ENCODE measurements at regions not wholly inside any gene's neighbourhood (a gene's known extent, or its start where the extent isn't known, plus 50 kb on each side); places are given as distances from the start of the nearest gene placed in this dataset.

- Histone ChIP-seq H3K27me3 (ENCODE audit: control insufficient read depth, extremely low read depth, insufficient read depth, low read length) (no peaks in the 10 kb centered on the region), H3K9ac (ENCODE audit: control insufficient read depth, extremely low read depth, insufficient read depth, low read length) (no peak overlapping the region), H4K20me1 (ENCODE audit: control insufficient read depth, extremely low read depth, insufficient read depth, low read length) (no peaks in the 10 kb centered on the region), H3K27ac (ENCODE audit: control insufficient read depth, insufficient read depth, low read length) (no peak overlapping the region), H3K36me3 (ENCODE audit: control insufficient read depth in 2 of 2, extremely low read depth in 1 of 2, insufficient read depth in 2 of 2, low read length in 2 of 2) (no peaks in the 10 kb centered on the region), H3K9me3 (ENCODE audit: control insufficient read depth, low read depth, low read length) (no peaks in the 10 kb centered on the region), H3K4me1 (ENCODE audit: control insufficient read depth, extremely low read depth, insufficient read depth, low read length) (no peaks in the 10 kb centered on the region), H3K4me2 (ENCODE audit: control insufficient read depth, extremely low read depth, insufficient read depth, low read depth, low read length) (no peak overlapping the region), H3K4me3 (ENCODE audit: control insufficient read depth in 2 of 3, extremely low read depth in 1 of 3, insufficient read depth in 2 of 3, low read depth in 1 of 3, low read length in 3 of 3) (no peak overlapping the region), H3K9me1 (ENCODE audit: control insufficient read depth, extremely low read depth, insufficient read depth, low read length) (no peaks in the 10 kb centered on the region), H2AFZ (ENCODE audit: control insufficient read depth, low read length) (peak overlapping the region; percentile 13), H3K79me2 (ENCODE audit: control insufficient read depth, insufficient read depth, low read length) (no peaks in the 10 kb centered on the region)
- FAIRE-seq (no peak), DNase-seq (ENCODE audit: low read depth, low spot score) (peak; percentile 1)
- TF ChIP-seq EZH2 (IDR thresholded peaks at IDR 0.05; ENCODE audit: low read length) (no peak), CTCF (optimal IDR thresholded peaks at IDR 0.05 in 1 of 3, IDR thresholded peaks at IDR 0.05 in 1 of 3, conservative IDR thresholded peaks at IDR 0.05 in 1 of 3; ENCODE audit: extremely low read depth in 1 of 3, insufficient read depth in 2 of 3, low read length in 3 of 3) (no peak)
- dilution Hi-C loops (cut with MboI; ENCODE audit: extremely low pct_ligation_motif_present, low sequenced_read_pairs) = no loop called here
These were observed 89.6 kb upstream of the BNC2 start for GRCh38 chr9:16960084-16960483.

GRCh38 chr9:16959391-16959790, 88.9 kb upstream of the BNC2 start:
- FAIRE-seq (no peak), DNase-seq (ENCODE audit: low read depth, low spot score) (no peak)
- no peaks in the 10 kb centered on the region for H3K36me3 ChIP-seq (ENCODE audit: control insufficient read depth in 2 of 2, extremely low read depth in 1 of 2, insufficient read depth in 2 of 2, low read length in 2 of 2)
- H3K4me1 ChIP-seq (ENCODE audit: control insufficient read depth, extremely low read depth, insufficient read depth, low read length) = no peaks in the 10 kb centered on the region
- H3K9me3 ChIP-seq (ENCODE audit: control insufficient read depth, low read depth, low read length) = no peaks in the 10 kb centered on the region
- no peak overlapping the region for H3K4me3 ChIP-seq (ENCODE audit: control insufficient read depth in 2 of 3, extremely low read depth in 1 of 3, insufficient read depth in 2 of 3, low read depth in 1 of 3, low read length in 3 of 3)
- dilution Hi-C loops (cut with MboI; ENCODE audit: extremely low pct_ligation_motif_present, low sequenced_read_pairs) = no loop called here
- no peaks in the 10 kb centered on the region for H4K20me1 ChIP-seq (ENCODE audit: control insufficient read depth, extremely low read depth, insufficient read depth, low read length)
- no peak overlapping the region for H3K9ac ChIP-seq (ENCODE audit: control insufficient read depth, extremely low read depth, insufficient read depth, low read length)
- no peak overlapping the region for H2AFZ ChIP-seq (ENCODE audit: control insufficient read depth, low read length)
- no peaks in the 10 kb centered on the region for H3K9me1 ChIP-seq (ENCODE audit: control insufficient read depth, extremely low read depth, insufficient read depth, low read length)
- no peak overlapping the region for H3K27ac ChIP-seq (ENCODE audit: control insufficient read depth, insufficient read depth, low read length)
- H3K79me2 ChIP-seq (ENCODE audit: control insufficient read depth, insufficient read depth, low read length) = no peaks in the 10 kb centered on the region
- no peaks in the 10 kb centered on the region for H3K27me3 ChIP-seq (ENCODE audit: control insufficient read depth, extremely low read depth, insufficient read depth, low read length)
- TF ChIP-seq EZH2 (IDR thresholded peaks at IDR 0.05; ENCODE audit: low read length) (no peak), CTCF (optimal IDR thresholded peaks at IDR 0.05 in 1 of 3, IDR thresholded peaks at IDR 0.05 in 1 of 3, conservative IDR thresholded peaks at IDR 0.05 in 1 of 3; ENCODE audit: extremely low read depth in 1 of 3, insufficient read depth in 2 of 3, low read length in 3 of 3) (no peak)
- H3K4me2 ChIP-seq (ENCODE audit: control insufficient read depth, extremely low read depth, insufficient read depth, low read depth, low read length) = no peak overlapping the region

Data from keratinocyte (primary cell).